Ectodermal cell (in vitro differentiated cells): ENCODE measurements at regions not wholly inside any gene's neighbourhood (a gene's known extent, or its start where the extent isn't known, plus 50 kb on each side); places are given as distances from the start of the nearest gene placed in this dataset.

Experiments used
- H3K27ac ChIP-seq: 2 replicates; pipeline ENCODE4 v1.7.0; 2013; ENCODE audit warnings: mild to moderate bottlenecking, low read depth, low read length; ENCODE audit not compliant: insufficient read depth, poor library complexity, severe bottlenecking
- H3K27me3 ChIP-seq: 2 replicates; pipeline ENCODE4 v1.7.0; 2013; ENCODE audit warnings: mild to moderate bottlenecking, low read length; ENCODE audit not compliant: insufficient read depth, control insufficient read depth, poor library complexity, severe bottlenecking
- H3K36me3 ChIP-seq: one replicate; pipeline ENCODE4 v1.7.0; 2013; ENCODE audit warnings: low read length; ENCODE audit not compliant: control insufficient read depth, insufficient read depth
- H3K4me1 ChIP-seq: one replicate; pipeline ENCODE4 v1.7.0; 2013; ENCODE audit warnings: low read length; ENCODE audit not compliant: control insufficient read depth, insufficient read depth
- H3K4me3 ChIP-seq: 2 replicates; pipeline ENCODE4 v1.7.0; 2013; ENCODE audit warnings: low read depth, low read length, control low read depth; ENCODE audit not compliant: insufficient read depth
- H3K9me3 ChIP-seq: 2 replicates; pipeline ENCODE4 v1.7.0; 2013; ENCODE audit warnings: mild to moderate bottlenecking, low read length, moderate library complexity; ENCODE audit not compliant: control insufficient read depth
- WGBS, 2 experiments: methylation state at CpG; one replicate each; pipeline ENCODE4 v1.1.7; 2013; ENCODE audit warnings: missing lambda C conversion rate in 2 of 2; 5-methylcytosine and 5-hydroxymethylcytosine counted together

DNA sequence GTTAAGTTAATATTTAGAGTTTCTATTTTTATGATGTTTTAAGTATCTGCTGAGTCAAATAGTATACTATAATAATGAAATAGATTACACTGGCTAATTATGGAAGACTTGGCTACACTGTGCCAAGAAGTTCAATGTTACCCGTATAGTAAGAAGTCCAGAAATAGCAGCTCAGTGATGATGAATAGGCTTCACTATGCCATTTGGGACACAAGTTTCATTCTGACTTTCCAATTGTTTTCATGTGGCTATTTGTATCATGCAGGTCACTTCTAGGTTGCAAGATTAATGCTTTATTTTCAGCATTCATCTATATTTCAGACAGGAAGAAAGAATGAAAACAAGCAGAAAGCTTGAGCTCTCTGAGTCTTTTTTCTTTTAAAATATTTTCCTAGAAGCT lies 194.5 kb upstream of the RIOK2 start:
- no peaks in the 10 kb centered on the region for H3K9me3 ChIP-seq
- no peaks in the 10 kb centered on the region for H3K27me3 ChIP-seq
- no peaks in the 10 kb centered on the region for H3K36me3 ChIP-seq
- no peak overlapping the region for H3K4me3 ChIP-seq
- no peak overlapping the region for H3K27ac ChIP-seq
- no peaks in the 10 kb centered on the region for H3K4me1 ChIP-seq
- 90 to 96% methylated on average over 1 of the region's 1 CpG for WGBS, 2 experiments

DNA sequence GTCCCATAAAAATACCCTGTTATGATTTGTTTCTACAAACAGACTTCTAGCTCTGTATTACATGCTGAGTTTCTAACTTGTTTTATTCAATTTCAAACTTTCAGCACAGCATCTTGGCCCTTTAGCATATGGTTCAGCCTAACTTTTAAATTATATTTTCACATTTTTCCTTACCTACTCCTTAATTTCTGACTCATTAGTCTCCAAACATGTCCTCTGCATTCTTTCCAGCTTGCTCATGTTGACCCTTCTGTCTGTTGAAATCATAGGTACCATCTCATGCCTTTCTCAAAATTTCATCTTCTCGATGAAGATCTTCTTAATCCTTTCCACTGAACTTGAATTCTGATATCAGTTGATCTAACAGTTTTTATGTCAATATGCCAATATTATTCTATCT lies 200.9 kb upstream of the RIOK2 start:
- Histone ChIP-seq H3K27me3 (no peaks in the 10 kb centered on the region), H3K27ac (no peak overlapping the region), H3K36me3 (no peaks in the 10 kb centered on the region), H3K9me3 (no peaks in the 10 kb centered on the region), H3K4me1 (no peaks in the 10 kb centered on the region), H3K4me3 (no peak overlapping the region)
- 78 to 100% methylated on average over 1 of the region's 1 CpG for WGBS, 2 experiments

DNA sequence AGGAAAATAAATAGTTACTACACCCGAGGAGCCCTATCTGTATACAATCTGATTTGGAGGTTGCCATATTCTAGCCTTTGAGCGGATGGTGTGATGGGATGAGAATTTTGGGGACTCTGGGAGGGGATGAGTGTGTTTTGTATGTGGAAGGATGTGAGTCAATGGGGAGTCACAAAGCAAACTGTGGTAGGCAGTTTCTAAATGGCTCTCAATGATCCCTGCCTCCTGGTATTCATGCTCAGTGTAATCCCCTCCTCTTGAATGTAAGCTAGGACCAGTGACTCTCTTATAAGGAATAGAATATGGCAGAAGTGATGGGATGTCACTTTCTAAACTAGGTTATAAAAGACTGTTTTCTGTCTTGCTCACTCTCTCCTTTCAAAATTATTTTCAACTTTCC lies 205.7 kb upstream of the RIOK2 start:
- H3K4me3 ChIP-seq = no peak overlapping the region
- 97 to 100% methylated on average over 2 of the region's 2 CpGs for WGBS, 2 experiments
- H3K27ac ChIP-seq = no peak overlapping the region
- H3K4me1 ChIP-seq = no peaks in the 10 kb centered on the region
- H3K9me3 ChIP-seq = peaks cover 3% of the 10 kb centered on the region
- H3K36me3 ChIP-seq = no peaks in the 10 kb centered on the region
- no peaks in the 10 kb centered on the region for H3K27me3 ChIP-seq

DNA sequence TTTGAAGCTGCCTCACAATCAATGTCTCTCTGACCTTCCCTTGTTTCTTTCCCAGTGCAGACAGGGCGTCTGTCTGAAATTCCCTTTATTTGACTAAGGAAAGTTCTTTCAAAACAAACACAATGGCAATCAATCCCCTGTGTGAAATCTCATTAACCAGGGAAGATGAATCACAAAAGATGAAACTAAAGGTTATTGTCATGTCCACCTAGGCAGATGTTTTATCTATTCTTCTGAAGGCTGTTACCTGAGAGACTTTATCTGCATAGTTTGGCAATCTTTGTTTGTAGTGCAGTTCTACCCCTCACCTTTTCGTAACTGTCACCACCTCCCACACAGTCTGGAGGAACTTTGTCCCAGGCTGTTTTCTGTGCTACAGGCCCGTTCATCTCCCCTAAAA lies 217.5 kb upstream of the RIOK2 start:
- peaks cover 10% of the 10 kb centered on the region for H3K4me1 ChIP-seq
- 8 to 18% methylated on average over 3 of the region's 3 CpGs for WGBS, 2 experiments

DNA sequence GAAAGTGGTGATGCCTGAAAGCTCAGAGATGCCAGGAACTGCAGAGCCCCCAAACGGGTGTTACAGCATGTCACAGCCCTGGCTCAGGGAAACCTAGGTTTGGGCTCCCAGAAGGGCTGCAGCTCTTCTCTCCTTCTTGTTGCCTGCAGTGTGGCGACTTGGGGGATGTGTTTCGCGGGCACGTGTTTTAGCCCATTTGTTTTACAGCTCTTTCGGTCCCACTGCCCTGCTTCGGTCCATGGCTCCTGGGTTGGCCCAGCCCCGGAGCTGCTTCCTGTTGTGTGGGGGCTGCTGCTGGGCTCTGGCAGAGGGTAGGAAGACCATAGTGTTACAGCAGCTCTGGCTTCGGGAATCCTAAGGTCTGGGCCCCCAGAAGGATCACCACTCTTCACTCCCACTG lies 222.9 kb upstream of the RIOK2 start:
- Histone ChIP-seq H3K27ac (no peak overlapping the region), H3K27me3 (no peaks in the 10 kb centered on the region), H3K9me3 (no peaks in the 10 kb centered on the region), H3K4me3 (no peak overlapping the region), H3K36me3 (no peaks in the 10 kb centered on the region), H3K4me1 (peaks cover 2% of the 10 kb centered on the region)
- WGBS, 2 experiments = 96% methylated on average over 9 of the region's 9 CpGs

More for the DNA sequence above, 217.5 kb upstream of the RIOK2 start:
- Histone ChIP-seq H3K4me3 (no peak overlapping the region), H3K9me3 (no peaks in the 10 kb centered on the region), H3K36me3 (no peaks in the 10 kb centered on the region), H3K27ac (no peak overlapping the region), H3K27me3 (no peaks in the 10 kb centered on the region)

DNA sequence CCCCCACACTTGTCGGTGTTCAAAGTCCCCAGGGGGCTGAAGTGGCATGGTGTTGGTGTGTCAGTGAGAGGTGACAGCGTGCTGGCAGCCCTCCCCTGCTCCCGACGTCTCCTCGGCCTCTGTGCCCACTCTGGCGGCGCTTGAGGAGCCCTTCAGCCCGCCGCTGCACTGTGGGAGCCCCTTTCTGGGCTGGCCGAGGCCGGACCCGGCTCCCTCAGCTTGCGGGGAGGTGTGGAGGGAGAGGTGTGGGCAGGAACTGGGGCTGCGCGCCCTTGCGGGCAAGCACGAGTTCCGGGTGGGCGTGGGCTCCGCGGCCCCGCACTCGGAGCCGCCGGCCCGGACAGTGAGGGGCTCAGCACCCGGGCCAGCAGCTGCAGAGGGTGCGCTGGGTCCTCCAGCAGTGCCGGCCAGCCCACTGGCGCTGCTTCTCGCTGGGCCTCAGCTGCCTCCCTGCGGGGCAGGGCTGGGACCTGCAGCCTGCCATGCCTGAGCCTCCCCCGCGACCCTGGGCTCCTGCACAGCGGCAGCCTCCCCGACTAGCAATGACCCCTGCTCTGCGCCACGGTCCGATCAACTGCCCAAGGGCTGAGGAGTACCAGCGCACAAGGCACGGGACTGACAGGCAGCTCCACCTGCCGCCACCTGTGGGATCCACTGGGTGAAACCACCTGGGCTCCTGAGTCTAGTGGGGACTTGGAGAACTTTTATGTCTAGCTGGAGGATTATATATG lies 224.1 kb upstream of the RIOK2 start:
- WGBS, 2 experiments = 97% methylated on average over 41 to 42 of the region's 42 CpGs
- Histone ChIP-seq H3K27ac (no peak overlapping the region), H3K4me1 (no peaks in the 10 kb centered on the region), H3K9me3 (no peaks in the 10 kb centered on the region), H3K4me3 (no peak overlapping the region), H3K36me3 (no peaks in the 10 kb centered on the region), H3K27me3 (no peaks in the 10 kb centered on the region)

DNA sequence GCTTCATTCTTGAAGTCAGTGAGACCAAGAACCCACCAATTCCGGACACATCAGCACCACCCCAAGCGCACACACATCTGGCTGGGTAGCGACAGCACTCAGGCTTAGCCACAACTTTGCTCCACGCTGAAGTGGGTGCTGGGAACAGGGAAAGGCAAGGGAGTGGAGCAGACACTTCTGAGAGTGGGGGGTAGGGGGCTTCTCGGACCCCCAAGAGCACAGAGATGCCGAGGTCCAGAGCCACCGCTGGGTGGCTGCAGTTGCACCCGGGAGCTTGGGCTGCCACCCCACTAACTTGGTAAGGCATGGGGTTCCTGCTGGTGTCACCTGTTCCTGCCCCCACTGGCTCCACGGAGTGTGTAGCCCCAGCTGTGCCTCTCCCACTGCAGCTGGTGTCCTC lies 225.3 kb upstream of the RIOK2 start:
- Histone ChIP-seq H3K4me3 (no peak overlapping the region), H3K36me3 (no peaks in the 10 kb centered on the region), H3K4me1 (no peaks in the 10 kb centered on the region), H3K27me3 (no peaks in the 10 kb centered on the region), H3K9me3 (no peaks in the 10 kb centered on the region), H3K27ac (no peak overlapping the region)
- 85 to 86% methylated on average over 9 of the region's 9 CpGs for WGBS, 2 experiments

DNA sequence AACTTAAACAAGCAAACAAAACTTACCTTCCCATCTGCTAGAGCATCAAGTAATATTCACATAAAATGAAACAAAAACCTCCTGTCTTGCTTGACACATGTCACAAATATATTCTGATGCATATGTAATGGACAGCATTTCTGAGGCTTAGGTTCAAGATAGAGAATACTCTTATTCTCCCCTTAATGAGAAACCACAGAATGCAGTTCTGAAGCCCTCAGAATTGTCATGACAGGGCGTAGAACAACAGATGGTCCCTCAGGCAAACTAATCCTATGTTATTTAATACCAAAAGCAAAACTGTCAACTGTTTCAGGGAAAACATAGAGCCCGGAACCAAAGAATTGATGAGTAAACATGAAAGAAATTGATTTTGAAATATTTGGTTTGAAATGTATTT lies 229.9 kb upstream of the RIOK2 start:
- peaks cover 2% of the 10 kb centered on the region for H3K4me1 ChIP-seq
- no peaks in the 10 kb centered on the region for H3K27me3 ChIP-seq
- H3K9me3 ChIP-seq = no peaks in the 10 kb centered on the region
- no peak overlapping the region for H3K4me3 ChIP-seq
- H3K27ac ChIP-seq = no peak overlapping the region
- H3K36me3 ChIP-seq = no peaks in the 10 kb centered on the region
- 92 to 93% methylated on average over 2 of the region's 2 CpGs for WGBS, 2 experiments

DNA sequence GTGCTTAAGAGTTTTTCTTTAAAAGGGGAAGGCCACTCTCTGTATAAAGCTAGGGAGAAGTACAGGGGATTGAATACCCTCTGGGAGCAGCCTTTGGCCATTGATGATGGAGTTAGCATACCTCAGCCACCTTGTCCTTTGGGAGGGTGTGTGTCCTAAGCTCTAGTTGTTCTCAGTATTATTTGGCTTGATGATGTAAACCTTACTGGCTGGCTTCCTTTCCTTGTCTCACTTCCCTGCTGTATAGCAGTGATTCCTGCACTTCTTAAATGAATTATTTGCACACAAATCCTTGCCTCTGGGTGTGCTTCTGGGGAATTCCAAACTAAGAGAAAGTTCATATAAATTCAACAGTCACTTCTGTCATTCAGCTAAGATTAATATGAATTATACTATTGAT lies 234.9 kb upstream of the RIOK2 start:
- Histone ChIP-seq H3K27me3 (no peaks in the 10 kb centered on the region), H3K4me1 (peaks cover 2% of the 10 kb centered on the region), H3K27ac (no peak overlapping the region), H3K9me3 (no peaks in the 10 kb centered on the region), H3K4me3 (no peak overlapping the region), H3K36me3 (no peaks in the 10 kb centered on the region)

DNA sequence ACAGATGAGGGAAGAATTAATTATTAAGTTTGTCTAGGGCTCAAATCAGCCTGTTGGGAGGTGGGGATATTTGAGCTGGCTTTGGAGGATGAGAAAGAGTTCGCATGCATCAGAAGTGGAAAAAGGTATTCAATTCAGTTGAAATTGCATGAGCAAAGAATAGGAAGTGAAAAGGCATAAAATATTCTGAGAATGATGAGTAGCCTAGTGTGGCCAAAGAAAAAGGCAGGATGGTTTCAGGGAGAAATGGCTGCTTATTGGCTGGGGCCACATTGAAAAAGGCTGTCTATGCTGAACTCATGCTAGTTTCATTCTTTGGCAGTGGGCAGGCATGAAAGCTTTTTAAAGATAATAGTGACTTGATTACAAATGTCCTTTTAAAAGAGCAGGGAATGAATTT lies 235.4 kb upstream of the RIOK2 start:
- 85 to 94% methylated on average over 1 of the region's 1 CpG for whole genome bisulfite sequencing, 2 experiments
- Histone ChIP-seq H3K9me3 (no peaks in the 10 kb centered on the region), H3K27me3 (no peaks in the 10 kb centered on the region), H3K36me3 (no peaks in the 10 kb centered on the region), H3K4me1 (peaks cover 2% of the 10 kb centered on the region), H3K27ac (no peak overlapping the region), H3K4me3 (no peak overlapping the region)

DNA sequence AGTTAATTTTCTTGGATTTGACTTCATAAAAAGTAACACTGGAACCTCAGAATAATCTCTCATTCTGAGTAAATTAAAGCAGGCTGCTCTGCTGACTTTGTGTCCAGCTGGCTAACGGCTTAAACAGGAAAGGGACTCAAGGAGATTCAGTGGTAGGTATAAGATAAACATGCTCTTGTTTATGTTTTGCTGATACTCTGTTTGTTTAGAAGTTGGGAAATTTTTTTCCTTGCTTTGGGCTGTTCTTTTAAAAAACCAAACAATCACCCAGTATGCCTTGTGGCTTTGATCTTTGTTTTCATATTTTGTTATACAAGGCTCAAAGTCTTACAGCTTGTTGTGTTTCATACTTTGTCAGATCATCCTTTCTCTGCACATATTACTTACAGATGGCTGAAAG lies 237.6 kb upstream of the RIOK2 start:
- Histone ChIP-seq H3K36me3 (no peaks in the 10 kb centered on the region), H3K27me3 (no peaks in the 10 kb centered on the region), H3K9me3 (no peaks in the 10 kb centered on the region), H3K4me1 (no peaks in the 10 kb centered on the region), H3K27ac (no peak overlapping the region), H3K4me3 (no peak overlapping the region)
- 92 to 97% methylated on average over 1 of the region's 1 CpG for WGBS, 2 experiments
